ENCODE measurements at regions not wholly inside any gene's neighbourhood (a gene's known extent, or its start where the extent isn't known, plus 50 kb on each side); places are given as distances from the start of the nearest gene placed in this dataset.

DNA sequence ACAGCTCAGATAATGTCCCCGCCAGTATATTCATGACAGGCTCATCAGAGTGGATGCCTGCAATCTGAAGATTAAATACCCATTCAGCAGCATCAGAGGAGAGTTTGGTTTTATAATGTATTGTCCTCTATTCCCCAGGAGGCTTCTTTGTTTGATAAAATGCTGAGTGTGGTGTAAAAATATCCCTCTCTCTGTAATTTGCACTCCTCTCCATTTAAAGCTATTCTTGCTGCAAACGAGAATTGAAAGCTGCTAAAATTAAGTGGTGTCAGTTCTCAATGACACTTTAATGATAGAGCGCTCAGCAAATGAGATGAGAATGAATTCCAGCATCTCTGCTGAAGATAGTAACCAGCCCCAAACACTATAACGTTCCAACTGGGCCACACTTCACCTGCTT is 205.7 kb upstream of the RRP15 start:
- TF ChIP-seq, protein P1, sequence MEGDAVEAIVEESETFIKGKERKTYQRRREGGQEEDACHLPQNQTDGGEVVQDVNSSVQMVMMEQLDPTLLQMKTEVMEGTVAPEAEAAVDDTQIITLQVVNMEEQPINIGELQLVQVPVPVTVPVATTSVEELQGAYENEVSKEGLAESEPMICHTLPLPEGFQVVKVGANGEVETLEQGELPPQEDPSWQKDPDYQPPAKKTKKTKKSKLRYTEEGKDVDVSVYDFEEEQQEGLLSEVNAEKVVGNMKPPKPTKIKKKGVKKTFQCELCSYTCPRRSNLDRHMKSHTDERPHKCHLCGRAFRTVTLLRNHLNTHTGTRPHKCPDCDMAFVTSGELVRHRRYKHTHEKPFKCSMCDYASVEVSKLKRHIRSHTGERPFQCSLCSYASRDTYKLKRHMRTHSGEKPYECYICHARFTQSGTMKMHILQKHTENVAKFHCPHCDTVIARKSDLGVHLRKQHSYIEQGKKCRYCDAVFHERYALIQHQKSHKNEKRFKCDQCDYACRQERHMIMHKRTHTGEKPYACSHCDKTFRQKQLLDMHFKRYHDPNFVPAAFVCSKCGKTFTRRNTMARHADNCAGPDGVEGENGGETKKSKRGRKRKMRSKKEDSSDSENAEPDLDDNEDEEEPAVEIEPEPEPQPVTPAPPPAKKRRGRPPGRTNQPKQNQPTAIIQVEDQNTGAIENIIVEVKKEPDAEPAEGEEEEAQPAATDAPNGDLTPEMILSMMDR (IDR thresholded peaks at IDR 0.05) = no peak
- no peak for TF ChIP-seq POLR2A (IDR thresholded peaks at IDR 0.05)

Data from upper lobe of left lung (tissue), 4 donors.